Common myeloid progenitor, CD34-positive (primary cell): ENCODE measurements at regions not wholly inside any gene's neighbourhood (a gene's known extent, or its start where the extent isn't known, plus 50 kb on each side); places are given as distances from the start of the nearest gene placed in this dataset.

Experiments
- CTCF ChIA-PET: fragments of 350-600 bp; sonication (Branson Sonifier 250); formaldehyde crosslinking; loops from one replicate; lab custom pipeline; 2021; ENCODE audit warnings: antibody characterized with exemption; lab: Charles Lee
- POLR2A ChIA-PET: fragments of 350-600 bp; sonication (Branson Sonifier 250); formaldehyde crosslinking; loops from one replicate; lab custom pipeline; 2021; ENCODE audit warnings: antibody characterized with exemption; lab: Charles Lee
- DNase-seq, 3 donors: peaks; one replicate each; pipeline versions ENCODE4 v3.0.0 to v3.0.0-alpha.2; 2013
- H3K27ac ChIP-seq, 2 experiments: 1 replicate in 1 of 2; 2 replicates in 1 of 2; pipeline ENCODE4 v1.7.0; 2013; ENCODE audit warnings: inconsistent platforms in 2 of 2, low read length in 2 of 2, mild to moderate bottlenecking in 2 of 2, low read depth in 1 of 2, moderate library complexity in 1 of 2; ENCODE audit not compliant: severe bottlenecking in 2 of 2, insufficient read depth in 1 of 2, poor library complexity in 1 of 2
- H3K27me3 ChIP-seq, 5 experiments: replicated peaks in 2 of 5; 1 replicate in 3 of 5; 2 replicates in 2 of 5; pipeline versions ENCODE4 v1.6.1 to v1.7.0; 2013; ENCODE audit warnings: low read length in 4 of 5, mild to moderate bottlenecking in 2 of 5, moderate library complexity in 2 of 5, inconsistent platforms in 1 of 5; ENCODE audit not compliant: insufficient read depth in 5 of 5, control insufficient read depth in 4 of 5
- H3K36me3 ChIP-seq, 4 experiments: 1 replicate in 2 of 4; 2 replicates in 2 of 4; pipeline versions ENCODE4 v1.6.1 to v1.7.0; 2013; ENCODE audit warnings: low read length in 3 of 4, control low read depth in 1 of 4, mild to moderate bottlenecking in 1 of 4; ENCODE audit not compliant: control insufficient read depth in 4 of 4, insufficient read depth in 4 of 4
- H3K4me1 ChIP-seq, 4 experiments: 1 replicate in 3 of 4; 2 replicates in 1 of 4; pipeline versions ENCODE4 v1.6.1 to v1.7.1; 2013; ENCODE audit warnings: low read length in 3 of 4, mild to moderate bottlenecking in 3 of 4, control low read depth in 1 of 4, inconsistent platforms in 1 of 4, moderate library complexity in 1 of 4; ENCODE audit not compliant: control insufficient read depth in 4 of 4, insufficient read depth in 4 of 4; ENCODE audit errors: control extremely low read depth in 1 of 4
- H3K4me3 ChIP-seq, 7 experiments: 1 replicate in 4 of 7; 2 replicates in 3 of 7; pipeline versions ENCODE4 v1.5.1 to v1.7.0; 2013; ENCODE audit warnings: mild to moderate bottlenecking in 7 of 7, low read length in 6 of 7, moderate library complexity in 6 of 7, inconsistent platforms in 2 of 7, low read depth in 2 of 7, control low read depth in 1 of 7; ENCODE audit not compliant: insufficient read depth in 4 of 7, control insufficient read depth in 1 of 7; ENCODE audit errors: extremely low read depth in 1 of 7
- H3K9me3 ChIP-seq, 5 experiments: 1 replicate in 4 of 5; 2 replicates in 1 of 5; pipeline versions ENCODE4 v1.6.1 to v1.7.1; 2013; ENCODE audit warnings: low read length in 4 of 5, mild to moderate bottlenecking in 2 of 5, inconsistent platforms in 1 of 5, low read depth in 1 of 5, moderate library complexity in 1 of 5; ENCODE audit not compliant: control insufficient read depth in 4 of 5, insufficient read depth in 2 of 5; ENCODE audit errors: control extremely low read depth in 1 of 5
- WGBS: methylation state at CpG from one replicate; pipeline ENCODE4 v1.1.5; 2013; ENCODE audit not compliant: insufficient coverage; 5-methylcytosine and 5-hydroxymethylcytosine counted together

DNA sequence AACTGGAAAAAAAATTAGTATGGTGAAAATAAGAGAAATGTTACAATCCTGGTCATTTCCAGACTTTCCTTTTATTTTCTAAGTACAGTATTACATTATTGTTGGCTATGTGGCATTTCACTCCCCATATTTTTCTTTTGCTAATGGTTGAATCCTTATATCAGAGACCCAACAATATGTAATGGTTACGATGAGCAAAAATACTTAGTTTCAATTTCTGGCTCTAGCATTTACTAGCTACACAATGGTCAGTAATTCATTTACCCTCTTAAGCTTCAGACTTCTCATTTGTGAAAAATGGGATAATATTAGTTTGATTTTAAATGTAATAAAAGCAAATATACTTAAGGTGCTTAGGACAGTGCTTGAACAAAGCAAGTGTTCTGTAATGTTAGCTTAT is 942.9 kb upstream of the PABPC4L start:
- H3K27me3 ChIP-seq = no peaks in the 10 kb centered on the region
- POLR2A ChIA-PET = no interaction called here
- H3K4me3 ChIP-seq = no peak overlapping the region
- H3K9me3 ChIP-seq = peaks cover 0 to 1% (median 0%) of the 10 kb centered on the region in 5 experiments
- no CpG with 5 or more reads among the region's 1 CpG for WGBS
- CTCF ChIA-PET = no interaction called here
- H3K36me3 ChIP-seq = no peaks in the 10 kb centered on the region
- no peak for DNase-seq
- no peaks in the 10 kb centered on the region for H3K4me1 ChIP-seq
- H3K27ac ChIP-seq = no peak overlapping the region

- no peak for DNase-seq
- POLR2A ChIA-PET = no interaction called here
- CTCF ChIA-PET = no interaction called here
- no peak overlapping the region for H3K27ac ChIP-seq
- no peaks in the 10 kb centered on the region for H3K4me1 ChIP-seq
- no peak overlapping the region for H3K4me3 ChIP-seq
- no peaks in the 10 kb centered on the region for H3K9me3 ChIP-seq
- no peaks in the 10 kb centered on the region for H3K27me3 ChIP-seq
- H3K36me3 ChIP-seq = no peaks in the 10 kb centered on the region
Measured at GRCh38 chr4:135124196-135124595, 922.6 kb upstream of the PABPC4L start.

GRCh38 chr4:135123632-135124031 is 922.0 kb upstream of the PABPC4L start:
- DNase-seq = no peak
- Histone ChIP-seq H3K36me3 (no peaks in the 10 kb centered on the region), H3K9me3 (no peaks in the 10 kb centered on the region), H3K27me3 (no peaks in the 10 kb centered on the region), H3K4me3 (no peak overlapping the region), H3K27ac (no peak overlapping the region), H3K4me1 (no peaks in the 10 kb centered on the region)
- POLR2A ChIA-PET = no interaction called here
- CTCF ChIA-PET = no interaction called here
- no CpG with 5 or more reads among the region's 1 CpG for WGBS

GRCh38 chr4:135122457-135122856 is 920.9 kb upstream of the PABPC4L start:
- no peak for DNase-seq
- Histone ChIP-seq H3K27ac (no peak overlapping the region), H3K9me3 (no peaks in the 10 kb centered on the region), H3K4me1 (no peaks in the 10 kb centered on the region), H3K4me3 (no peak overlapping the region), H3K36me3 (no peaks in the 10 kb centered on the region), H3K27me3 (no peaks in the 10 kb centered on the region)
- 71% methylated on average over 1 of the region's 2 CpGs for WGBS
- POLR2A ChIA-PET = no interaction called here
- CTCF ChIA-PET = no interaction called here

DNA sequence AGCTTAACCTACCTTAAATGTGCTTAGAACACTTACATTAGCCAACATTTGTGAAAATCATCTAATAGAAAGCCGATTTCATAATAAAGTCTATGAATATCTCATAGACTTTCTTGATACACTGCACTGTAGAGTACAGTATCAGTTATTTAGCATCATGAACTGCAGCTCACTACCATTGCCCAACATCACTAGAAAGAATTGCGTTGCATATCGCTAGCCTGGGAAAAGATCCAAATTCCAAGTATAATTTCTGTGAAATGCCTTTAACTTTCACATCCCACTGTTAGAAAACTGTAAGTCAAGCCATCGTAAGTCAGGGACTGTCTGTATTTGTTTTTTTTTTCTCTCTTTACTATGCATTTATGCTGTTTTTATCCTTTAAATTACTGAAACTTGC is 918.6 kb upstream of the PABPC4L start:
- CTCF ChIA-PET = no interaction called here
- 85% methylated on average over 2 of the region's 4 CpGs for WGBS
- Histone ChIP-seq H3K27me3 (no peaks in the 10 kb centered on the region), H3K4me3 (no peak overlapping the region), H3K36me3 (no peaks in the 10 kb centered on the region), H3K9me3 (no peaks in the 10 kb centered on the region), H3K27ac (no peak overlapping the region), H3K4me1 (no peaks in the 10 kb centered on the region)
- DNase-seq = no peak
- POLR2A ChIA-PET = no interaction called here

DNA sequence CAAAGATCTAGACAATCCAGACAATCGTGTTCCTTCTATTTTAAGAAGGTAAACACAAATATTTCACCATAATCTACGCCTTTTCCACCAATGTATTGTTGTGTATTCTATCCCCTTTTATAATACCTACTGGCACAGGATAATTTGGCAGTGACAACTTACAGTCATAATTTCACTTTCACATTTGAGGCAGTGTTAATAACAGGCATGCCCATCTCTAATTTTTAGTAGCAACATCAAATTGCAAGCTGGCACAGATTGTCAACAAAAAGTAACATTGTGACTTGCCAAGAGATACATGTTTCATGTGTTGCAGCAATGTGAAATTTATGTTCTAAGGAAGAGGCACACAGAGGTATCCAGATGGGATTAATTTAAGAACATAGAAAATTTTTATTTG is 912.5 kb upstream of the PABPC4L start:
- POLR2A ChIA-PET = no interaction called here
- WGBS = no CpG with 5 or more reads among the region's 2 CpGs
- H3K4me3 ChIP-seq = no peak overlapping the region
- no peak for DNase-seq
- no peaks in the 10 kb centered on the region for H3K36me3 ChIP-seq
- no peaks in the 10 kb centered on the region for H3K27me3 ChIP-seq
- H3K4me1 ChIP-seq = no peaks in the 10 kb centered on the region
- H3K9me3 ChIP-seq = no peaks in the 10 kb centered on the region
- H3K27ac ChIP-seq = no peak overlapping the region
- CTCF ChIA-PET = no interaction called here

GRCh38 chr4:135098061-135098460 is 896.5 kb upstream of the PABPC4L start:
- no CpG with 5 or more reads among the region's 2 CpGs for WGBS
- no peak overlapping the region for H3K4me3 ChIP-seq
- no peak for DNase-seq
- ChIA-PET POLR2A (no interaction called here), CTCF (no interaction called here)
- no peaks in the 10 kb centered on the region for H3K27me3 ChIP-seq
- H3K36me3 ChIP-seq = no peaks in the 10 kb centered on the region
- H3K4me1 ChIP-seq = no peaks in the 10 kb centered on the region
- no peak overlapping the region for H3K27ac ChIP-seq
- H3K9me3 ChIP-seq = no peaks in the 10 kb centered on the region
